K562 (cell line): ENCODE measurements at regions not wholly inside any gene's neighbourhood (a gene's known extent, or its start where the extent isn't known, plus 50 kb on each side); places are given as distances from the start of the nearest gene placed in this dataset.

Experiments used
- ATF7 ChIP-seq: fragments of 450-650 bp; IDR thresholded peaks from 2 replicates; pipeline ENCODE4 v1.7.1; 2014; ENCODE audit warnings: mild to moderate bottlenecking, moderate library complexity
- BACH1 ChIP-seq: fragments of 200-800 bp; sonication (Bioruptor generic); IDR thresholded peaks from 2 replicates; pipeline ENCODE4 v1.6.1; 2016; ENCODE audit warnings: missing genetic modification characterization, missing compliant biosample characterization
- BCLAF1 ChIP-seq, 2 experiments: fragments of 450-650 bp in 1 of 2; IDR thresholded peaks; 2 replicates each; pipeline ENCODE4 v1.6.1; 2011 to 2017; ENCODE audit warnings: low read depth in 2 of 2, antibody characterized with exemption in 1 of 2, borderline replicate concordance in 1 of 2, low read length in 1 of 2, mild to moderate bottlenecking in 1 of 2, mixed read lengths in 1 of 2; ENCODE audit not compliant: control insufficient read depth in 1 of 2
- CREBBP ChIP-seq: IDR thresholded peaks from one replicate; pipeline ENCODE4 v1.6.1; 2012; ENCODE audit warnings: low read depth, mild to moderate bottlenecking, control low read depth, inconsistent platforms, low read length
- IRF9 ChIP-seq: fragments of 450-650 bp; IDR thresholded peaks from 2 replicates; pipeline ENCODE4 v1.6.1; 2016; ENCODE audit warnings: missing biosample characterization, missing genetic modification characterization
- PBX2 ChIP-seq, 2 experiments: IDR thresholded peaks in 1 of 2; conservative IDR thresholded peaks in 1 of 2; 2 replicates each; pipeline ENCODE4 v1.6.1; 2016; ENCODE audit warnings: low read depth in 2 of 2, mild to moderate bottlenecking in 1 of 2, missing compliant biosample characterization in 1 of 2, missing genetic modification characterization in 1 of 2, moderate library complexity in 1 of 2
- REST ChIP-seq, 2 experiments: fragments of 450-650 bp; formaldehyde crosslinking in 1 of 2; IDR thresholded peaks; 2 replicates each; pipeline versions ENCODE4 v1.4.0 to v1.6.1; 2014 to 2020; ENCODE audit warnings: mild to moderate bottlenecking in 2 of 2, borderline replicate concordance in 1 of 2, low read depth in 1 of 2
- SMAD2 ChIP-seq: fragments of 150-350 bp; IDR thresholded peaks from 2 replicates; pipeline ENCODE4 v1.6.1; 2014; ENCODE audit warnings: low read depth, mild to moderate bottlenecking, low read length
- SMAD4 ChIP-seq: fragments of 250-450 bp; sonication (Bioruptor Pico); conservative IDR thresholded peaks from 2 replicates; pipeline ENCODE4 v1.8.0; 2021; ENCODE audit warnings: inconsistent platforms, mild to moderate bottlenecking, moderate library complexity
- SP2 ChIP-seq: IDR thresholded peaks from 2 replicates; pipeline ENCODE4 v1.6.1; 2011; ENCODE audit warnings: mild to moderate bottlenecking, low read depth, low read length, moderate library complexity; ENCODE audit not compliant: poor library complexity, severe bottlenecking; ENCODE audit errors: extremely low read depth
- ZNF764 ChIP-seq: fragments of 250-450 bp; sonication (Bioruptor Pico); IDR thresholded peaks from 2 replicates; pipeline ENCODE4 v1.4.0; 2020; ENCODE audit warnings: low read depth, mild to moderate bottlenecking, moderate library complexity

- TF ChIP-seq REST (IDR thresholded peaks at IDR 0.05; ENCODE audit: borderline replicate concordance) (no peak), REST (CRISPR knock-in tag; IDR thresholded peaks at IDR 0.05; ENCODE audit: low read depth) (no peak), CREBBP (no peak), BCLAF1 (IDR thresholded peaks at IDR 0.05; ENCODE audit: borderline replicate concordance in 1 of 2, control insufficient read depth in 1 of 2, low read depth in 2 of 2, low read length in 1 of 2) (no peak), SMAD4 (0 out of 2 replicates have a peak, but pooled peaks have one; percentile 19), IRF9 (tag) (no peak), SMAD2 (no peak), ZNF764 (CRISPR knock-in tag) (no peak), PBX2 (CRISPR knock-in tag; IDR thresholded peaks at IDR 0.05; ENCODE audit: low read depth) (no peak), PBX2 (tag; conservative IDR thresholded peaks at IDR 0.05; ENCODE audit: low read depth) (no peak; the same call in 1 of the 2 replicates), BACH1 (tag) (no peak), SP2 (no peak), ATF7 (peak; percentile 37; the same call in 1 of the 2 replicates)
Observed at GRCh38 chr13:50334944-50335343, 319.7 kb downstream of the KCNRG start (continued).
